K562 (cell line): ENCODE measurements at regions not wholly inside any gene's neighbourhood (a gene's known extent, or its start where the extent isn't known, plus 50 kb on each side); places are given as distances from the start of the nearest gene placed in this dataset.
"Not testable (repeated sequence)": the region's sequence is repeated elsewhere in the genome, so short reads cannot be mapped to it uniquely, and the experiment has no call there.

ENCODE experiments used
- ATAC-seq: fragments of 200-7000 bp; cut with Tn5 transposase; 3 replicates; pipeline ENCODE4 v1.9.1; 2020; ENCODE audit warnings: moderate library complexity
- BruUV-seq: library from RNA; stranded (reverse); fragments of 400-500 nt; replicated peaks from 2 replicates; lab custom pipeline; 2021; lab: Mats Ljungman, UMichigan
- CTCF ChIA-PET: fragments of 300-600 bp; formaldehyde crosslinking; extraction: SDS; loops from one replicate; lab custom pipeline; 2021; ENCODE audit warnings: low intra/inter-chr PET ratio; lab: Yijun Ruan, JAX
- POLR2A ChIA-PET: fragments of 300-600, 350-650 bp; sonication (Branson Sonifier 250); formaldehyde crosslinking; extraction: SDS; loops from one replicate; lab custom pipeline; 2021; ENCODE audit warnings: antibody characterized with exemption, inconsistent platforms; lab: Yijun Ruan, JAX
- DNase-seq, 4 experiments: peaks; one replicate each; pipeline versions ENCODE4 v3.0.0 to v3.0.0-alpha.2; 2011 to 2018; ENCODE audit warnings: low spot score in 3 of 4, mixed read lengths in 3 of 4; ENCODE audit errors: extremely low read depth in 1 of 4
- FAIRE-seq: peaks from 2 replicates; lab custom pipeline; 2011; peaks lifted over from hg19 to GRCh38; lab: Jason Lieb, UNC
- H2AFZ ChIP-seq: 2 replicates; pipeline ENCODE4 v1.6.0; 2011; ENCODE audit warnings: low read depth, low read length, control low read depth, inconsistent platforms
- H3K27ac ChIP-seq: fragments of 200-600 bp; 3 replicates; pipeline ENCODE4 v1.8.0; 2011; ENCODE audit warnings: low read depth, mild to moderate bottlenecking, control low read depth, inconsistent platforms, low read length, moderate library complexity, mixed read lengths; ENCODE audit errors: extremely low read depth
- H3K27me3 ChIP-seq, 2 experiments: fragments of 300-600 bp in 1 of 2; 2 replicates in 1 of 2; 3 replicates in 1 of 2; pipeline versions ENCODE4 v1.6.0 to v1.8.0; 2011; ENCODE audit warnings: inconsistent platforms in 2 of 2, low read length in 2 of 2, mild to moderate bottlenecking in 1 of 2, mixed read lengths in 1 of 2, moderate library complexity in 1 of 2; ENCODE audit not compliant: control insufficient read depth in 2 of 2, insufficient read depth in 2 of 2
- H3K36me3 ChIP-seq: fragments of 300-600 bp; 3 replicates; pipeline ENCODE4 v1.8.0; 2011; ENCODE audit warnings: mild to moderate bottlenecking, low read length, inconsistent platforms; ENCODE audit not compliant: control insufficient read depth, insufficient read depth
- H3K4me1 ChIP-seq, 2 experiments: fragments of 200-600 bp in 1 of 2; replicated peaks in 1 of 2; 2 replicates in 1 of 2; 3 replicates in 1 of 2; pipeline versions ENCODE4 v1.5.1 to v1.8.0; 2011; ENCODE audit warnings: inconsistent platforms in 2 of 2, low read length in 2 of 2, mild to moderate bottlenecking in 1 of 2, mixed read lengths in 1 of 2, moderate library complexity in 1 of 2; ENCODE audit not compliant: control insufficient read depth in 2 of 2, insufficient read depth in 2 of 2
- H3K4me2 ChIP-seq: 2 replicates; pipeline ENCODE4 v1.6.1; 2011; ENCODE audit warnings: low read length, control low read depth, inconsistent platforms, mixed read lengths; ENCODE audit not compliant: insufficient read depth
- H3K4me3 ChIP-seq: fragments of 200-600 bp; sonication (generic), shearing (Covaris generic); 2 replicates; pipeline ENCODE4 v1.5.1; 2016; ENCODE audit warnings: control low read depth, inconsistent platforms
- H3K79me2 ChIP-seq: fragments of 200-600 bp; 3 replicates; pipeline ENCODE4 v1.8.0; 2011; ENCODE audit warnings: low read length, inconsistent platforms; ENCODE audit not compliant: control insufficient read depth, insufficient read depth
- H3K9ac ChIP-seq, 2 experiments: 2 replicates each; pipeline versions ENCODE4 v1.6.0 to v1.6.1; 2011; ENCODE audit warnings: low read depth in 2 of 2, low read length in 2 of 2, control low read depth in 1 of 2, inconsistent platforms in 1 of 2, mild to moderate bottlenecking in 1 of 2, mixed read lengths in 1 of 2; ENCODE audit not compliant: insufficient read depth in 1 of 2
- H3K9me1 ChIP-seq: one replicate; pipeline ENCODE4 v1.6.0; 2011; ENCODE audit warnings: inconsistent platforms, mild to moderate bottlenecking, low read length, moderate library complexity; ENCODE audit not compliant: control insufficient read depth, insufficient read depth
- H3K9me3 ChIP-seq: replicated peaks from 2 replicates; pipeline ENCODE4 v1.5.1; 2011; ENCODE audit warnings: low read depth, low read length, inconsistent platforms; ENCODE audit not compliant: control insufficient read depth, insufficient read depth
- H4K20me1 ChIP-seq: replicated peaks from 2 replicates; pipeline ENCODE4 v1.6.1; 2011; ENCODE audit warnings: low read length, inconsistent platforms, mixed read lengths; ENCODE audit not compliant: control insufficient read depth, insufficient read depth
- BCLAF1 ChIP-seq, 2 experiments: fragments of 450-650 bp in 1 of 2; IDR thresholded peaks; 2 replicates each; pipeline ENCODE4 v1.6.1; 2011 to 2017; ENCODE audit warnings: low read depth in 2 of 2, antibody characterized with exemption in 1 of 2, borderline replicate concordance in 1 of 2, low read length in 1 of 2, mild to moderate bottlenecking in 1 of 2, mixed read lengths in 1 of 2; ENCODE audit not compliant: control insufficient read depth in 1 of 2
- ZNF121 ChIP-seq: sonication (generic); formaldehyde crosslinking; conservative IDR thresholded peaks from 2 replicates; pipeline ENCODE4 v1.8.0; 2022; ENCODE audit warnings: missing genetic modification reagents
- WGBS: fragments of 100-300 bp; shearing (Covaris generic); methylation state at CpG from one replicate; pipeline ENCODE4 v1.1.6; 2016; ENCODE audit warnings: low coverage, mixed read lengths; ENCODE audit not compliant: insufficient coverage; ENCODE audit errors: missing lambda C conversion rate; 5-methylcytosine and 5-hydroxymethylcytosine counted together
- in situ Hi-C: fragments of 300-500 bp; cut with MboI; formaldehyde crosslinking; loops from 4 replicates; pipeline ENCODE4 v1.15.0; 2018; ENCODE audit warnings: inconsistent platforms, mixed read lengths
- intact Hi-C: fragments of 100-400 bp; cut with micrococcal nuclease; formaldehyde crosslinking; loops from 2 replicates; pipeline ENCODE4 v1.14.2; 2022
- TF ChIP-seq, protein P1 (sequence below), 3 experiments: fragments of 200-800 bp in 1 of 3; fragments of 250-450 bp in 1 of 3; fragments of 450-650 bp in 1 of 3; sonication (Bioruptor Pico) in 1 of 3; sonication (Bioruptor generic) in 1 of 3; formaldehyde crosslinking in 1 of 3; IDR thresholded peaks; 2 replicates each; pipeline versions ENCODE4 v1.6.1 to v1.8.0; 2016 to 2022; ENCODE audit warnings: mild to moderate bottlenecking in 2 of 3, missing genetic modification characterization in 2 of 3, missing compliant biosample characterization in 1 of 3, moderate library complexity in 1 of 3

DNA sequence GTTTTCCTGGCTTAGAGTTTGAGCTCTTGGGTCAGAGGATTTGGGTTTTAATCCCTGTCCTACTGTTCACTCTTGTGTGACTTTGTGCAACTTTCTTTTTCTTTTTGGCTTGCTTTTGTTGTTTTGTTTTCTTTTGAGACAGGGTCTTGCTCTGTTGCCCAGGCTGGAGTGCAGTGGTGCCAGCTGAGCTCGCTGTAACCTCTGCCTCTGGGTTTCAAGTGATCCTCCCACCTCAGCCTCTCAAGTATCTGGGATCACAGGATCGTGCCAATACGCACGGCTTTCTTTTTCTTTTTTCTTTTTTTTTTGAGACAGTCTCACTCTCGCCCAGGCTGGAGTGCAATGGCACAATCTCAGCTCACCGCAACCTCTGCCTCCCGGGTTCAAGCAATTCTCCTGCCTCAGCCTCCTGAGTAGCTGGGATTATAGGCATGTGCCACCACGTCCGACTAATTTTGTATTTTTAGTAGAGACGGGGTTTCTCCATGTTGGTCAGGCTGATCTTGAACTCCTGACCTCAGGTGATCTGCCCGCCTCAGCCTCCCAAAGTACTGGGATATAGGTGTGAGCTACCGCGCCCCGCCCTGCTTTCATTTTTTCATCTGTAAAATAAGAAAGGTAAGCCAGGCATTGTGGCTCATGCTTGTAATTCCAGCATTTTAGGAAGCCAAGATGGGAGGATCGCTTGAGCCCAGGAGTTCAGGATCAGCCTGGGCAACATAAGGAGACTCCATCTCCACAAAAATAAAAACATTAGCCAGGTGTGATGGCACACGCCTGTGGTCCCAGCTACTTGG, 76.1 kb upstream of the ZNF217 start:
- POLR2A ChIA-PET, H3K4me3 ChIP-seq, BruUV-seq: not testable (repeated sequence)

More for the DNA sequence above, 76.1 kb upstream of the ZNF217 start:
- H3K4me1 ChIP-seq, H2AFZ ChIP-seq, in situ Hi-C loops, H3K9me1 ChIP-seq, DNase-seq, H3K27me3 ChIP-seq, H3K4me2 ChIP-seq, H4K20me1 ChIP-seq, H3K9ac ChIP-seq, H3K79me2 ChIP-seq, intact Hi-C loops, H3K9me3 ChIP-seq, ATAC-seq, H3K27ac ChIP-seq, H3K36me3 ChIP-seq, CTCF ChIA-PET, FAIRE-seq: not testable (repeated sequence)
- TF ChIP-seq BCLAF1 (IDR thresholded peaks at IDR 0.05; ENCODE audit: borderline replicate concordance in 1 of 2, control insufficient read depth in 1 of 2, low read depth in 2 of 2, low read length in 1 of 2) (peak in 1 of 2 experiments; percentile 44; a peak in 1 of 4 replicates), ZNF121 (CRISPR knock-in tag) (peak; percentile 25; the same call in 1 of the 2 replicates)
- TF ChIP-seq, protein P1, sequence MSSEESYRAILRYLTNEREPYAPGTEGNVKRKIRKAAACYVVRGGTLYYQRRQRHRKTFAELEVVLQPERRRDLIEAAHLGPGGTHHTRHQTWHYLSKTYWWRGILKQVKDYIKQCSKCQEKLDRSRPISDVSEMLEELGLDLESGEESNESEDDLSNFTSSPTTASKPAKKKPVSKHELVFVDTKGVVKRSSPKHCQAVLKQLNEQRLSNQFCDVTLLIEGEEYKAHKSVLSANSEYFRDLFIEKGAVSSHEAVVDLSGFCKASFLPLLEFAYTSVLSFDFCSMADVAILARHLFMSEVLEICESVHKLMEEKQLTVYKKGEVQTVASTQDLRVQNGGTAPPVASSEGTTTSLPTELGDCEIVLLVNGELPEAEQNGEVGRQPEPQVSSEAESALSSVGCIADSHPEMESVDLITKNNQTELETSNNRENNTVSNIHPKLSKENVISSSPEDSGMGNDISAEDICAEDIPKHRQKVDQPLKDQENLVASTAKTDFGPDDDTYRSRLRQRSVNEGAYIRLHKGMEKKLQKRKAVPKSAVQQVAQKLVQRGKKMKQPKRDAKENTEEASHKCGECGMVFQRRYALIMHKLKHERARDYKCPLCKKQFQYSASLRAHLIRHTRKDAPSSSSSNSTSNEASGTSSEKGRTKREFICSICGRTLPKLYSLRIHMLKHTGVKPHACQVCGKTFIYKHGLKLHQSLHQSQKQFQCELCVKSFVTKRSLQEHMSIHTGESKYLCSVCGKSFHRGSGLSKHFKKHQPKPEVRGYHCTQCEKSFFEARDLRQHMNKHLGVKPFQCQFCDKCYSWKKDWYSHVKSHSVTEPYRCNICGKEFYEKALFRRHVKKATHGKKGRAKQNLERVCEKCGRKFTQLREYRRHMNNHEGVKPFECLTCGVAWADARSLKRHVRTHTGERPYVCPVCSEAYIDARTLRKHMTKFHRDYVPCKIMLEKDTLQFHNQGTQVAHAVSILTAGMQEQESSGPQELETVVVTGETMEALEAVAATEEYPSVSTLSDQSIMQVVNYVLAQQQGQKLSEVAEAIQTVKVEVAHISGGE (CRISPR knock-in tag; IDR thresholded peaks at IDR 0.05) = peak in 1 of 3 experiments; percentile 95; a peak in 2 of 6 replicates
- 65% methylated on average over 6 of the region's 16 CpGs for WGBS
